ENCODE measurements at regions not wholly inside any gene's neighbourhood (a gene's known extent, or its start where the extent isn't known, plus 50 kb on each side); places are given as distances from the start of the nearest gene placed in this dataset.

- H3K4me3 Mint-ChIP-seq: no peak overlapping the region
- H3K4me1 Mint-ChIP-seq (ENCODE audit: low read depth): no peaks in the 10 kb centered on the region
- H3K9me3 Mint-ChIP-seq: peaks cover 6% of the 10 kb centered on the region; the same call in 1 of the 2 replicates
- H3K36me3 Mint-ChIP-seq (ENCODE audit: low read depth): no peaks in the 10 kb centered on the region
- no peak for DNase-seq
- no peaks in the 10 kb centered on the region; the same call in 1 of the 2 replicates for H3K27me3 Mint-ChIP-seq (ENCODE audit: insufficient read depth)
- TF ChIP-seq CTCF (IDR thresholded peaks at IDR 0.05): no peak
- no peak overlapping the region for H3K27ac Mint-ChIP-seq
Measured at GRCh38 chr13:100790405-100790804, 115.8 kb upstream of the TMTC4 start.

- no peaks in the 10 kb centered on the region for H3K36me3 Mint-ChIP-seq (ENCODE audit: low read depth)
- no peak for DNase-seq
- H3K4me3 Mint-ChIP-seq: no peak overlapping the region
- H3K27ac Mint-ChIP-seq: no peak overlapping the region
- no peaks in the 10 kb centered on the region for H3K4me1 Mint-ChIP-seq (ENCODE audit: low read depth)
- H3K27me3 Mint-ChIP-seq (ENCODE audit: insufficient read depth): no peaks in the 10 kb centered on the region; the same call in 1 of the 2 replicates
- peaks cover 6% of the 10 kb centered on the region; the same call in 1 of the 2 replicates for H3K9me3 Mint-ChIP-seq
- TF ChIP-seq CTCF (IDR thresholded peaks at IDR 0.05): no peak
Measured at GRCh38 chr13:100789968-100790367, 115.4 kb upstream of the TMTC4 start.

- DNase-seq: no peak
- no peaks in the 10 kb centered on the region for H3K36me3 Mint-ChIP-seq (ENCODE audit: low read depth)
- no peak for TF ChIP-seq CTCF (IDR thresholded peaks at IDR 0.05)
- H3K9me3 Mint-ChIP-seq: peaks cover 6% of the 10 kb centered on the region; the same call in 1 of the 2 replicates
- no peaks in the 10 kb centered on the region; the same call in 1 of the 2 replicates for H3K27me3 Mint-ChIP-seq (ENCODE audit: insufficient read depth)
- H3K4me1 Mint-ChIP-seq (ENCODE audit: low read depth): no peaks in the 10 kb centered on the region
- H3K27ac Mint-ChIP-seq: no peak overlapping the region
- no peak overlapping the region for H3K4me3 Mint-ChIP-seq
Measured at GRCh38 chr13:100789481-100789880, 114.9 kb upstream of the TMTC4 start.

- peaks cover 6% of the 10 kb centered on the region; the same call in 1 of the 2 replicates for H3K9me3 Mint-ChIP-seq
- DNase-seq: no peak
- no peaks in the 10 kb centered on the region for H3K4me1 Mint-ChIP-seq (ENCODE audit: low read depth)
- H3K27me3 Mint-ChIP-seq (ENCODE audit: insufficient read depth): no peaks in the 10 kb centered on the region; the same call in 1 of the 2 replicates
- H3K36me3 Mint-ChIP-seq (ENCODE audit: low read depth): no peaks in the 10 kb centered on the region
- no peak overlapping the region for H3K4me3 Mint-ChIP-seq
- no peak overlapping the region for H3K27ac Mint-ChIP-seq
- TF ChIP-seq CTCF (IDR thresholded peaks at IDR 0.05): no peak
Measured at GRCh38 chr13:100789025-100789424, 114.4 kb upstream of the TMTC4 start.

- H3K27me3 Mint-ChIP-seq (ENCODE audit: insufficient read depth): no peaks in the 10 kb centered on the region; the same call in 1 of the 2 replicates
Measured at GRCh38 chr13:100788540-100788939, 113.9 kb upstream of the TMTC4 start.

More at GRCh38 chr13:100788540-100788939, 113.9 kb upstream of the TMTC4 start:
- Mint-ChIP-seq H3K27ac (no peak overlapping the region), H3K9me3 (peaks cover 6% of the 10 kb centered on the region; the same call in 1 of the 2 replicates), H3K36me3 (ENCODE audit: low read depth) (no peaks in the 10 kb centered on the region), H3K4me1 (ENCODE audit: low read depth) (no peaks in the 10 kb centered on the region), H3K4me3 (no peak overlapping the region)
- DNase-seq: no peak
- TF ChIP-seq CTCF (IDR thresholded peaks at IDR 0.05): no peak
